ENCODE measurements at regions not wholly inside any gene's neighbourhood (a gene's known extent, or its start where the extent isn't known, plus 50 kb on each side); places are given as distances from the start of the nearest gene placed in this dataset.
"Not testable (repeated sequence)": the region's sequence is repeated elsewhere in the genome, so short reads cannot be mapped to it uniquely, and the experiment has no call there.

GRCh38 chr14:83632375-83632774 is 1897.6 kb upstream of the FLRT2 start (continued):
- TF ChIP-seq ZXDB (tag by site-specific recombination; IDR thresholded peaks at IDR 0.05), result no peak
- no peak for TF ChIP-seq KLF1 (tag by site-specific recombination; IDR thresholded peaks at IDR 0.05)
- TF ChIP-seq ZFP69B (tag by site-specific recombination; IDR thresholded peaks at IDR 0.05), result no peak
- TF ChIP-seq TSHZ1 (tag by site-specific recombination; IDR thresholded peaks at IDR 0.05; ENCODE audit: borderline replicate concordance), result no peak

- Histone ChIP-seq H3K36me3 (ENCODE audit: control insufficient read depth in 2 of 2, insufficient read depth in 1 of 2, low read length in 2 of 2) (no peaks in the 10 kb centered on the region), H3K4me1 (ENCODE audit: control insufficient read depth, insufficient read depth, low read length) (no peaks in the 10 kb centered on the region), H3K9me3 (ENCODE audit: control insufficient read depth, insufficient read depth, low read depth, low read length) (no peaks in the 10 kb centered on the region), H3K4me3 (ENCODE audit: low read depth, low read length) (no peak overlapping the region), H3K27ac (ENCODE audit: extremely low read depth, low read depth, low read length) (no peak overlapping the region)
- CTCF ChIA-PET, result interaction anchor here (0.6 kb wide), 1 partner anchor 465 kb away, joined by 3 read pairs; no protein-coding TSS in a partner anchor
- POLR2A ChIA-PET, result no interaction called here
- no peak for TF ChIP-seq GLI2 (tag by site-specific recombination; IDR thresholded peaks at IDR 0.05; ENCODE audit: borderline replicate concordance, low read depth)
- TF ChIP-seq ZNF292 (tag by site-specific recombination; IDR thresholded peaks at IDR 0.05; ENCODE audit: borderline replicate concordance, low read depth), result no peak
- TF ChIP-seq ZBTB7A (tag by site-specific recombination; IDR thresholded peaks at IDR 0.05; ENCODE audit: low read depth), result no peak
- TF ChIP-seq ZNF555 (tag by site-specific recombination; conservative IDR thresholded peaks at IDR 0.05), result no peak
Observed at GRCh38 chr14:83638748-83639504, 1891.0 kb upstream of the FLRT2 start.

GRCh38 chr14:83639505-83639875 is 1890.5 kb upstream of the FLRT2 start:
- POLR2A ChIA-PET; H3K4me3 ChIP-seq (ENCODE audit: low read depth, low read length); H3K36me3 ChIP-seq (ENCODE audit: control insufficient read depth in 2 of 2, insufficient read depth in 1 of 2, low read length in 2 of 2); H3K9me3 ChIP-seq (ENCODE audit: control insufficient read depth, insufficient read depth, low read depth, low read length); H3K4me1 ChIP-seq (ENCODE audit: control insufficient read depth, insufficient read depth, low read length); H3K27ac ChIP-seq (ENCODE audit: extremely low read depth, low read depth, low read length); CTCF ChIA-PET: not testable (repeated sequence)

- CTCF ChIA-PET, result interaction anchor here (0.6 kb wide), 1 partner anchor 108 kb away, joined by 3 read pairs; no protein-coding TSS in a partner anchor
- TF ChIP-seq ATF2 (tag by site-specific recombination; IDR thresholded peaks at IDR 0.05; ENCODE audit: low read depth) (no peak), ZBTB1 (tag by site-specific recombination; IDR thresholded peaks at IDR 0.05) (no peak)
- H3K4me3 ChIP-seq (ENCODE audit: low read depth, low read length), result no peak overlapping the region
- H3K4me1 ChIP-seq (ENCODE audit: control insufficient read depth, insufficient read depth, low read length), result no peaks in the 10 kb centered on the region
- POLR2A ChIA-PET, result no interaction called here
- H3K36me3 ChIP-seq (ENCODE audit: control insufficient read depth in 2 of 2, insufficient read depth in 1 of 2, low read length in 2 of 2), result no peaks in the 10 kb centered on the region
- H3K27ac ChIP-seq (ENCODE audit: extremely low read depth, low read depth, low read length), result no peak overlapping the region
- no peaks in the 10 kb centered on the region for H3K9me3 ChIP-seq (ENCODE audit: control insufficient read depth, insufficient read depth, low read depth, low read length)
Observed at GRCh38 chr14:83646228-83646627, 1883.7 kb upstream of the FLRT2 start.

- H3K4me3 ChIP-seq (ENCODE audit: low read depth, low read length), result no peak overlapping the region
- TF ChIP-seq SP2 (tag by site-specific recombination; IDR thresholded peaks at IDR 0.05) (no peak), ZNF391 (tag by site-specific recombination; IDR thresholded peaks at IDR 0.05; ENCODE audit: borderline replicate concordance, low read depth) (no peak), TRIM28 (IDR thresholded peaks at IDR 0.05; ENCODE audit: borderline replicate concordance, low read length) (no peak), ZNF239 (tag by site-specific recombination; IDR thresholded peaks at IDR 0.05) (no peak), WT1 (tag by site-specific recombination; IDR thresholded peaks at IDR 0.05) (no peak), PRDM10 (tag by site-specific recombination; IDR thresholded peaks at IDR 0.05) (no peak), ZNF140 (tag by site-specific recombination; IDR thresholded peaks at IDR 0.05) (no peak)
- ChIA-PET CTCF (no interaction called here), POLR2A (no interaction called here)
- H3K36me3 ChIP-seq (ENCODE audit: control insufficient read depth in 2 of 2, insufficient read depth in 1 of 2, low read length in 2 of 2), result no peaks in the 10 kb centered on the region
- H3K9me3 ChIP-seq (ENCODE audit: control insufficient read depth, insufficient read depth, low read depth, low read length), result no peaks in the 10 kb centered on the region
- no peak overlapping the region for H3K27ac ChIP-seq (ENCODE audit: extremely low read depth, low read depth, low read length)
- H3K4me1 ChIP-seq (ENCODE audit: control insufficient read depth, insufficient read depth, low read length), result no peaks in the 10 kb centered on the region
Observed at GRCh38 chr14:83660597-83660996, 1869.3 kb upstream of the FLRT2 start.
